IMR-90 (cell line): ENCODE measurements at regions not wholly inside any gene's neighbourhood (a gene's known extent, or its start where the extent isn't known, plus 50 kb on each side); places are given as distances from the start of the nearest gene placed in this dataset.
"Not testable (repeated sequence)": the region's sequence is repeated elsewhere in the genome, so short reads cannot be mapped to it uniquely, and the experiment has no call there.

Experiments used
- CEBPB ChIP-seq: IDR thresholded peaks from 2 replicates; pipeline ENCODE4 v1.6.1; 2012; ENCODE audit warnings: low read depth, low read length, improper control_type of control experiment
- CTCF ChIP-seq: conservative IDR thresholded peaks from 2 replicates; pipeline ENCODE4 v1.5.1; 2012; ENCODE audit warnings: mild to moderate bottlenecking, low read depth, low read length, improper control_type of control experiment
- MAFK ChIP-seq: IDR thresholded peaks from 2 replicates; pipeline ENCODE4 v1.6.1; 2012; ENCODE audit warnings: low read depth, low read length, improper control_type of control experiment
- MXI1 ChIP-seq: IDR thresholded peaks from 2 replicates; pipeline ENCODE4 v1.6.1; 2012; ENCODE audit warnings: low read depth, mild to moderate bottlenecking, low read length, moderate library complexity, borderline replicate concordance
- POLR2A ChIP-seq: IDR thresholded peaks from 2 replicates; pipeline ENCODE4 v1.6.1; 2012; ENCODE audit warnings: mild to moderate bottlenecking, low read depth, low read length
- RAD21 ChIP-seq: IDR thresholded peaks from 2 replicates; pipeline ENCODE4 v1.6.1; 2012; ENCODE audit warnings: low read length, improper control_type of control experiment
- RCOR1 ChIP-seq: IDR thresholded peaks from 2 replicates; pipeline ENCODE4 v1.6.1; 2012; ENCODE audit warnings: mild to moderate bottlenecking, low read length, improper control_type of control experiment; ENCODE audit not compliant: insufficient replicate concordance
- USF2 ChIP-seq: fragments of 150-350 bp; IDR thresholded peaks from 2 replicates; pipeline ENCODE4 v1.6.1; 2017; ENCODE audit warnings: mild to moderate bottlenecking, antibody characterized with exemption, low read length, low read depth

GRCh38 chr12:107216411-107216810, 123.1 kb upstream of the CRY1 start:
- TF ChIP-seq RAD21, CTCF, CEBPB, POLR2A, MXI1, MAFK, RCOR1, USF2: not testable (repeated sequence)
